Heart left ventricle (tissue), 13 donors: ENCODE measurements at regions not wholly inside any gene's neighbourhood (a gene's known extent, or its start where the extent isn't known, plus 50 kb on each side); places are given as distances from the start of the nearest gene placed in this dataset.
"Not testable (repeated sequence)": the region's sequence is repeated elsewhere in the genome, so short reads cannot be mapped to it uniquely, and the experiment has no call there.

Source experiments
- POLR2A ChIP-seq, 2 donors: fragments of 450-650 bp; IDR thresholded peaks; one replicate each; pipeline ENCODE4 v1.6.1; 2017; ENCODE audit warnings: antibody characterized with exemption in 2 of 2, mild to moderate bottlenecking in 2 of 2, moderate library complexity in 2 of 2
- TF ChIP-seq, protein P1 (sequence below), 12 donors: fragments of 200-600 bp; sonication (generic) in 4 of 12; IDR thresholded peaks; one replicate each; pipeline versions ENCODE4 v1.5.0 to v1.8.0; 2018 to 2022; ENCODE audit warnings: antibody characterized with exemption in 12 of 12, mild to moderate bottlenecking in 5 of 12
- donor health status: ischemic (EF 13 %, LVEDD 7.1; RV severe dilation, severe dysfunction).
- donor health status: DM: no; HTN: yes; CAD: no.
- donor health status: DM: no; HTN: no; CAD: no.
- donor health status: ischemic (EF 25% LVEDD 6.9; RV normal size, moderate dysfunction).
- donor health status: ischemic (EF 25% LVEDD 5.7; RV mildly dilated, moderate dysfunction).
- donor health status: ischemic (EF 35%, LVEDD 5.7; RV mildly dilated, moderate dysfunction).
- donor health status: nonischemic (EF 11% LVEDD 7.7; RV severe dilation, severe dysfunction).
- donor health status: DM: yes; HTN: yes; CAD: no.
- donor health status: PGD.
- donor health status: ischemic (EF 29% LVEDD 5.4; RV normal size, mild dysfunction).
- donor health status: nonischemic (EF 23%, LVEDD 6.1; RV moderate dilation, normal function).

DNA sequence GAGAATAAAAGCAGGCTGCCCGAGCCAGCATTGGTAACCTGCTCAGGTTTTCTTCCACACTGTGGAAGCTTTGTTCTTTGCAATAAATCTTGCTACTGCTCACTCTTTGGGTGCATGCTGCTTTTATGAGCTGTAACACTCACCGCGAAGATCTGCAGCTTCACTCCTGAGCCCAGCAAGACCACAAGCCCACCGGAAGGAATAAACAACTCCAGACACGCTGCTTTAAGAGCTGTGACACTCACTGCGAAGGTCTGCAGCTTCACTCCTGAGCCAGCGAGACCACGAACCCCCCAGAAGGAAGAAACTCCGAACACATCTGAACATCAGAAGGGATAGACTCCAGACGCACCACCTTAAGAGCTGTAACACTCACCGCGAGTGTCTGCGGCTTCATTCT, 60.4 kb upstream of the CAPRIN1 start:
- TF ChIP-seq, protein P1, sequence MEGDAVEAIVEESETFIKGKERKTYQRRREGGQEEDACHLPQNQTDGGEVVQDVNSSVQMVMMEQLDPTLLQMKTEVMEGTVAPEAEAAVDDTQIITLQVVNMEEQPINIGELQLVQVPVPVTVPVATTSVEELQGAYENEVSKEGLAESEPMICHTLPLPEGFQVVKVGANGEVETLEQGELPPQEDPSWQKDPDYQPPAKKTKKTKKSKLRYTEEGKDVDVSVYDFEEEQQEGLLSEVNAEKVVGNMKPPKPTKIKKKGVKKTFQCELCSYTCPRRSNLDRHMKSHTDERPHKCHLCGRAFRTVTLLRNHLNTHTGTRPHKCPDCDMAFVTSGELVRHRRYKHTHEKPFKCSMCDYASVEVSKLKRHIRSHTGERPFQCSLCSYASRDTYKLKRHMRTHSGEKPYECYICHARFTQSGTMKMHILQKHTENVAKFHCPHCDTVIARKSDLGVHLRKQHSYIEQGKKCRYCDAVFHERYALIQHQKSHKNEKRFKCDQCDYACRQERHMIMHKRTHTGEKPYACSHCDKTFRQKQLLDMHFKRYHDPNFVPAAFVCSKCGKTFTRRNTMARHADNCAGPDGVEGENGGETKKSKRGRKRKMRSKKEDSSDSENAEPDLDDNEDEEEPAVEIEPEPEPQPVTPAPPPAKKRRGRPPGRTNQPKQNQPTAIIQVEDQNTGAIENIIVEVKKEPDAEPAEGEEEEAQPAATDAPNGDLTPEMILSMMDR (IDR thresholded peaks at IDR 0.05): not testable (repeated sequence)
- not testable (repeated sequence) for TF ChIP-seq POLR2A (IDR thresholded peaks at IDR 0.05)
